ENCODE measurements at regions not wholly inside any gene's neighbourhood (a gene's known extent, or its start where the extent isn't known, plus 50 kb on each side); places are given as distances from the start of the nearest gene placed in this dataset.

DNA sequence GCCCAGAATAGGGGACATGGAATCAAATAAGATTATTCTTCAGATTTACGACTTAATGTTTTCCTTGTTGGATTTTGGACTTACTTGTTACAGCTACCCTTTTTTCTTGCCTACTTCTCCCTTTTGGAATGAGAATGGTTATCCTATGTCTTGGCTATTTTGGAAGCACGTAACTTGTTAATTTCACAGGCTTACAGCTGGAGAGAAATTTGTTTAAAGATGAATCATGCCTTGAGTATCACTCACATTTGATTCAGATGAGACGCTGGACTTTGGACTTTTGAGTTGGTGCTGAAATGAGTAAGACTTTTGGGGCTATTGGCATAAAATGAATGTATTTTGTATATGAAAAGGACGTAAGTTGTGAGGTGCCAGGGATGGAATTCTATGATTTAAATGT is 83.3 kb downstream of the SMPDL3A start:
- Histone ChIP-seq H4K20me1 (replicated peaks; ENCODE audit: insufficient read depth) (no peaks in the 10 kb centered on the region), H3K79me2 (replicated peaks; ENCODE audit: insufficient read depth) (no peaks in the 10 kb centered on the region), H3K4me2 (no peak overlapping the region), H3K4me1 (ENCODE audit: insufficient read depth) (peaks cover 5% of the 10 kb centered on the region), H3K36me3 (ENCODE audit: insufficient read depth) (no peaks in the 10 kb centered on the region), H3K27ac (ENCODE audit: low read depth) (no peak overlapping the region), H2AFZ (no peak overlapping the region), H3F3A (replicated peaks; ENCODE audit: low read depth) (no peaks in the 10 kb centered on the region), H3K9me2 (ENCODE audit: insufficient read depth) (no peaks in the 10 kb centered on the region), H3K4me3 (no peak overlapping the region), H3K27me3 (ENCODE audit: insufficient read depth) (no peaks in the 10 kb centered on the region)
- ATAC-seq: no peak
- no peak for DNase-seq (ENCODE audit: low spot score)
- H3K4me1 Mint-ChIP-seq: peaks cover 11% of the 10 kb centered on the region; the same call in 2 of the 3 replicates
- H3K27ac Mint-ChIP-seq: no peak overlapping the region
- H3K27me3 Mint-ChIP-seq (ENCODE audit: insufficient read depth, low read depth, poor library complexity): peaks cover 2% of the 10 kb centered on the region
- no peak overlapping the region for H3K4me3 Mint-ChIP-seq
- no peaks in the 10 kb centered on the region for H3K9me3 Mint-ChIP-seq
- TF ChIP-seq CTCF (conservative IDR thresholded peaks at IDR 0.05; ENCODE audit: low read depth in 2 of 2): no peak
- no peak for TF ChIP-seq POLR2AphosphoS5 (IDR thresholded peaks at IDR 0.05; ENCODE audit: low read depth)
- TF ChIP-seq ZNF462 (CRISPR knock-in tag; IDR thresholded peaks at IDR 0.05): no peak
- TF ChIP-seq JUNB (IDR thresholded peaks at IDR 0.05; ENCODE audit: unreplicated experiment): no peak
- no peak for TF ChIP-seq ZNF114 (CRISPR knock-in tag; IDR thresholded peaks at IDR 0.05)
- TF ChIP-seq, protein P1, sequence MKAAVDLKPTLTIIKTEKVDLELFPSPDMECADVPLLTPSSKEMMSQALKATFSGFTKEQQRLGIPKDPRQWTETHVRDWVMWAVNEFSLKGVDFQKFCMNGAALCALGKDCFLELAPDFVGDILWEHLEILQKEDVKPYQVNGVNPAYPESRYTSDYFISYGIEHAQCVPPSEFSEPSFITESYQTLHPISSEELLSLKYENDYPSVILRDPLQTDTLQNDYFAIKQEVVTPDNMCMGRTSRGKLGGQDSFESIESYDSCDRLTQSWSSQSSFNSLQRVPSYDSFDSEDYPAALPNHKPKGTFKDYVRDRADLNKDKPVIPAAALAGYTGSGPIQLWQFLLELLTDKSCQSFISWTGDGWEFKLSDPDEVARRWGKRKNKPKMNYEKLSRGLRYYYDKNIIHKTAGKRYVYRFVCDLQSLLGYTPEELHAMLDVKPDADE (IDR thresholded peaks at IDR 0.05): no peak
- TF ChIP-seq EZH2 (IDR thresholded peaks at IDR 0.05; ENCODE audit: low read depth, unreplicated experiment): no peak
- no peak for TF ChIP-seq REST (IDR thresholded peaks at IDR 0.05; ENCODE audit: unreplicated experiment)
- TF ChIP-seq CREB1 (CRISPR knock-in tag; IDR thresholded peaks at IDR 0.05; ENCODE audit: low read depth): no peak
- TF ChIP-seq EZH2phosphoT487 (IDR thresholded peaks at IDR 0.05; ENCODE audit: unreplicated experiment): no peak
- TF ChIP-seq STAT1 (IDR thresholded peaks at IDR 0.05; ENCODE audit: unreplicated experiment): no peak
- no peak for TF ChIP-seq NANOG (IDR thresholded peaks at IDR 0.05; ENCODE audit: borderline replicate concordance)
- TF ChIP-seq ZNF331 (CRISPR knock-in tag; IDR thresholded peaks at IDR 0.05; ENCODE audit: low read depth): no peak
- H3K36me3 Mint-ChIP-seq (ENCODE audit: low read depth): no peaks in the 10 kb centered on the region
